ENCODE measurements at regions not wholly inside any gene's neighbourhood (a gene's known extent, or its start where the extent isn't known, plus 50 kb on each side); places are given as distances from the start of the nearest gene placed in this dataset.

DNA sequence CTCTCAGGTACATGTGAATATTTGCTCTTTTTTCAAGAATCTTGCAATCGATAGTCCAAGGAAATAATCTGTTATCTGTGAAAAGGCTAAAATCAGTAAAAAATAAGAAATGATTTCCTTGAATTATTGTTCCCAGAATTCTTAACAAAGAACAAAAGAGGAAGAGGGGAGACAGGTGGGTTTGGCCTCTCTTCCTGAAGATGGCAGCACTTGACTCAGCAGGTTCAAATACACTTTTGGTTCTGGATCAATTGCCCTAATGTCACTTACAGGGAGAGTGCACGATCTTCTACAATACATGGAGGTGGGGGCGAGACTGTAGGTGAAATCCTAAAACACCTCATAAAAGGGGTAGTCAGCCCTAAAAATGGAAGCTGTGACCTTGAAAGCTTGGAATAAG, 358.7 kb downstream of the IRS2 start:
- no peak for TF ChIP-seq EZH2 (IDR thresholded peaks at IDR 0.05; ENCODE audit: borderline replicate concordance, low read depth, low read length, severe bottlenecking)
- TF ChIP-seq, protein P1, sequence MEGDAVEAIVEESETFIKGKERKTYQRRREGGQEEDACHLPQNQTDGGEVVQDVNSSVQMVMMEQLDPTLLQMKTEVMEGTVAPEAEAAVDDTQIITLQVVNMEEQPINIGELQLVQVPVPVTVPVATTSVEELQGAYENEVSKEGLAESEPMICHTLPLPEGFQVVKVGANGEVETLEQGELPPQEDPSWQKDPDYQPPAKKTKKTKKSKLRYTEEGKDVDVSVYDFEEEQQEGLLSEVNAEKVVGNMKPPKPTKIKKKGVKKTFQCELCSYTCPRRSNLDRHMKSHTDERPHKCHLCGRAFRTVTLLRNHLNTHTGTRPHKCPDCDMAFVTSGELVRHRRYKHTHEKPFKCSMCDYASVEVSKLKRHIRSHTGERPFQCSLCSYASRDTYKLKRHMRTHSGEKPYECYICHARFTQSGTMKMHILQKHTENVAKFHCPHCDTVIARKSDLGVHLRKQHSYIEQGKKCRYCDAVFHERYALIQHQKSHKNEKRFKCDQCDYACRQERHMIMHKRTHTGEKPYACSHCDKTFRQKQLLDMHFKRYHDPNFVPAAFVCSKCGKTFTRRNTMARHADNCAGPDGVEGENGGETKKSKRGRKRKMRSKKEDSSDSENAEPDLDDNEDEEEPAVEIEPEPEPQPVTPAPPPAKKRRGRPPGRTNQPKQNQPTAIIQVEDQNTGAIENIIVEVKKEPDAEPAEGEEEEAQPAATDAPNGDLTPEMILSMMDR (IDR thresholded peaks at IDR 0.05; ENCODE audit: borderline replicate concordance, extremely low read depth, low read length, poor library complexity, severe bottlenecking): peak; percentile 36

Measured in DND-41 (cell line).